Panc1 (cell line): ENCODE measurements at regions not wholly inside any gene's neighbourhood (a gene's known extent, or its start where the extent isn't known, plus 50 kb on each side); places are given as distances from the start of the nearest gene placed in this dataset.

Source experiments
- CTCF ChIP-seq: fragments of 450-650 bp; IDR thresholded peaks from 2 replicates; pipeline ENCODE4 v1.5.1; 2017; ENCODE audit warnings: mild to moderate bottlenecking
- POLR2AphosphoS5 ChIP-seq: IDR thresholded peaks from 2 replicates; pipeline ENCODE4 v1.6.1; 2012; ENCODE audit warnings: mild to moderate bottlenecking, low read depth, low read length, moderate library complexity
- REST ChIP-seq, 2 experiments: IDR thresholded peaks; 2 replicates each; pipeline ENCODE4 v1.6.1; 2011 to 2012; ENCODE audit warnings: low read depth in 2 of 2, control low read depth in 1 of 2, low read length in 1 of 2, mild to moderate bottlenecking in 1 of 2, moderate library complexity in 1 of 2; ENCODE audit not compliant: insufficient read depth in 1 of 2
- SIN3A ChIP-seq: IDR thresholded peaks from 2 replicates; pipeline ENCODE4 v1.6.1; 2012; ENCODE audit warnings: low read depth, mild to moderate bottlenecking, low read length, moderate library complexity, borderline replicate concordance; ENCODE audit not compliant: insufficient read depth

GRCh38 chr5:71838286-71838685 is 119.2 kb downstream of the CARTPT start:
- TF ChIP-seq CTCF (no peak), REST (IDR thresholded peaks at IDR 0.05; ENCODE audit: insufficient read depth in 1 of 2, low read depth in 2 of 2, low read length in 1 of 2) (no peak), POLR2AphosphoS5 (no peak), SIN3A (no peak)
